Neural cell (in vitro differentiated cells): ENCODE measurements at regions not wholly inside any gene's neighbourhood (a gene's known extent, or its start where the extent isn't known, plus 50 kb on each side); places are given as distances from the start of the nearest gene placed in this dataset.

Experiments
- H2AFZ ChIP-seq: fragments of 200-600, 300-800 bp; sonication (generic), shearing (Covaris generic); 2 replicates; pipeline ENCODE4 v1.6.0; 2014; ENCODE audit warnings: low read depth, mild to moderate bottlenecking, antibody characterized with exemption, low read length, moderate library complexity
- H3F3A ChIP-seq: fragments of 200-600 bp; shearing (Covaris generic); 2 replicates; pipeline ENCODE4 v1.6.1; 2016; ENCODE audit warnings: mild to moderate bottlenecking, moderate library complexity, mixed read lengths, antibody characterized with exemption, low read length; ENCODE audit not compliant: insufficient read depth, poor library complexity, severe bottlenecking
- H3K27ac ChIP-seq: fragments of 200-600, 300-800 bp; sonication (generic), shearing (Covaris generic); 2 replicates; pipeline ENCODE4 v1.5.1; 2014; ENCODE audit warnings: mild to moderate bottlenecking, low read length, moderate library complexity
- H3K27me3 ChIP-seq: fragments of 300-800, 200-600 bp; sonication (generic), shearing (Covaris generic); 2 replicates; pipeline ENCODE4 v1.6.0; 2014; ENCODE audit warnings: mild to moderate bottlenecking, low read depth, low read length, moderate library complexity; ENCODE audit not compliant: insufficient read depth
- H3K36me3 ChIP-seq: fragments of 300-800, 200-600 bp; sonication (generic), shearing (Covaris generic); 2 replicates; pipeline ENCODE4 v1.5.1; 2014; ENCODE audit warnings: mild to moderate bottlenecking, antibody characterized with exemption, low read length, moderate library complexity; ENCODE audit not compliant: insufficient read depth
- H3K4me2 ChIP-seq: fragments of 300-800, 200-600 bp; sonication (generic), shearing (Covaris generic); 2 replicates; pipeline ENCODE4 v1.6.0; 2014; ENCODE audit warnings: mild to moderate bottlenecking, low read length
- H3K4me3 ChIP-seq: fragments of 300-800, 200-600 bp; sonication (generic), shearing (Covaris generic); 2 replicates; pipeline ENCODE4 v1.5.1; 2014; ENCODE audit warnings: mild to moderate bottlenecking, low read length, moderate library complexity
- H3K79me2 ChIP-seq: fragments of 200-600 bp; shearing (Covaris generic); replicated peaks from 2 replicates; pipeline ENCODE4 v1.6.0; 2014; ENCODE audit warnings: mild to moderate bottlenecking, low read length, moderate library complexity; ENCODE audit not compliant: insufficient read depth
- H3K9ac ChIP-seq: fragments of 300-800, 200-600 bp; sonication (generic), shearing (Covaris generic); 2 replicates; pipeline ENCODE4 v1.6.1; 2016; ENCODE audit warnings: mild to moderate bottlenecking, low read length, mixed read lengths
- H3K9me2 ChIP-seq: fragments of 200-600 bp; shearing (Covaris generic); 2 replicates; pipeline ENCODE4 v1.6.1; 2016; ENCODE audit warnings: mild to moderate bottlenecking, low read length, mixed read lengths; ENCODE audit not compliant: insufficient read depth
- H3K9me3 ChIP-seq: fragments of 200-600, 300-800 bp; sonication (generic), shearing (Covaris generic); 2 replicates; pipeline ENCODE4 v1.6.1; 2016; ENCODE audit warnings: mild to moderate bottlenecking, mixed run types, low read length, moderate library complexity, mixed read lengths
- H4K20me1 ChIP-seq: fragments of 200-600 bp; shearing (Covaris generic); 2 replicates; pipeline ENCODE4 v1.6.1; 2016; ENCODE audit warnings: mild to moderate bottlenecking, mixed run types; ENCODE audit not compliant: insufficient read depth
- CTCF ChIP-seq: fragments of 450-650 bp; IDR thresholded peaks from 2 replicates; pipeline ENCODE4 v1.5.1; 2014; ENCODE audit warnings: antibody characterized with exemption, mild to moderate bottlenecking, moderate library complexity; ENCODE audit not compliant: poor library complexity, severe bottlenecking
- EP300 ChIP-seq: fragments of 450-650 bp; conservative IDR thresholded peaks from 2 replicates; pipeline ENCODE4 v1.6.1; 2014; ENCODE audit warnings: antibody characterized with exemption, mild to moderate bottlenecking, moderate library complexity; ENCODE audit not compliant: poor library complexity, severe bottlenecking
- EZH2 ChIP-seq: fragments of 200-600, 300-800 bp; shearing (Covaris generic), sonication (generic); IDR thresholded peaks from 2 replicates; pipeline ENCODE4 v1.6.1; 2014; ENCODE audit warnings: antibody characterized with exemption, low read length, borderline replicate concordance, mild to moderate bottlenecking; ENCODE audit not compliant: insufficient read depth, poor library complexity, severe bottlenecking
- MXI1 ChIP-seq: fragments of 450-650 bp; conservative IDR thresholded peaks from 2 replicates; pipeline ENCODE4 v1.6.1; 2014; ENCODE audit warnings: antibody characterized with exemption, mild to moderate bottlenecking; ENCODE audit not compliant: poor library complexity, severe bottlenecking
- POLR2AphosphoS5 ChIP-seq: IDR thresholded peaks from 2 replicates; pipeline ENCODE4 v1.6.1; 2012
- RAD21 ChIP-seq: fragments of 450-650 bp; conservative IDR thresholded peaks from 2 replicates; pipeline ENCODE4 v1.6.1; 2014; ENCODE audit warnings: antibody characterized with exemption, mild to moderate bottlenecking, moderate library complexity
- REST ChIP-seq: IDR thresholded peaks from 2 replicates; pipeline ENCODE4 v1.6.1; 2012; ENCODE audit warnings: borderline replicate concordance
- SMC3 ChIP-seq: fragments of 450-650 bp; conservative IDR thresholded peaks from 2 replicates; pipeline ENCODE4 v1.6.1; 2014; ENCODE audit warnings: antibody characterized with exemption, mild to moderate bottlenecking, moderate library complexity; ENCODE audit not compliant: poor library complexity
- TAF1 ChIP-seq: IDR thresholded peaks from 2 replicates; pipeline ENCODE4 v1.6.1; 2012; ENCODE audit warnings: low read depth

- TF ChIP-seq REST (no peak), CTCF (no peak), TAF1 (no peak), MXI1 (no peak), SMC3 (no peak), EP300 (no peak), EZH2 (no peak), POLR2AphosphoS5 (no peak), RAD21 (no peak)
- H3K4me2 ChIP-seq: no peak overlapping the region
- no peaks in the 10 kb centered on the region for H3K36me3 ChIP-seq
- H3K4me3 ChIP-seq: no peak overlapping the region
- no peak overlapping the region for H3K9ac ChIP-seq
- no peaks in the 10 kb centered on the region for H4K20me1 ChIP-seq
- H3K27me3 ChIP-seq: no peaks in the 10 kb centered on the region
- H3K9me2 ChIP-seq: no peaks in the 10 kb centered on the region
- H3F3A ChIP-seq: no peaks in the 10 kb centered on the region
- H3K9me3 ChIP-seq: no peaks in the 10 kb centered on the region
- no peaks in the 10 kb centered on the region for H3K79me2 ChIP-seq
- H3K27ac ChIP-seq: no peak overlapping the region
- H2AFZ ChIP-seq: no peak overlapping the region
Measured at GRCh38 chr21:35721701-35722100, 338.6 kb downstream of the SETD4 start.

GRCh38 chr21:35720208-35720731 lies 340.1 kb downstream of the SETD4 start:
- no peak overlapping the region for H3K4me3 ChIP-seq
- no peak overlapping the region for H2AFZ ChIP-seq
- H3F3A ChIP-seq: no peaks in the 10 kb centered on the region
- H3K9me2 ChIP-seq: no peaks in the 10 kb centered on the region
- no peak overlapping the region for H3K4me2 ChIP-seq
- H3K9ac ChIP-seq: no peak overlapping the region
- TF ChIP-seq SMC3 (no peak), EP300 (no peak), MXI1 (no peak), POLR2AphosphoS5 (no peak), RAD21 (no peak), TAF1 (no peak), CTCF (no peak), REST (no peak), EZH2 (no peak)
- no peaks in the 10 kb centered on the region for H3K36me3 ChIP-seq
- H3K79me2 ChIP-seq: no peaks in the 10 kb centered on the region
- no peaks in the 10 kb centered on the region for H4K20me1 ChIP-seq
- H3K9me3 ChIP-seq: no peaks in the 10 kb centered on the region
- H3K27me3 ChIP-seq: no peaks in the 10 kb centered on the region
- no peak overlapping the region for H3K27ac ChIP-seq
